ENCODE measurements at regions not wholly inside any gene's neighbourhood (a gene's known extent, or its start where the extent isn't known, plus 50 kb on each side); places are given as distances from the start of the nearest gene placed in this dataset.

GRCh38 chr2:49754381-49754780 lies 600.1 kb upstream of the FSHR start:
- no peak for TF ChIP-seq POLR2A (IDR thresholded peaks at IDR 0.05; ENCODE audit: extremely low read depth, insufficient read length)
- TF ChIP-seq CTCF (IDR thresholded peaks at IDR 0.05; ENCODE audit: low read depth, low read length), result no peak
